Esophagus muscularis mucosa (tissue), 4 donors: ENCODE measurements at regions not wholly inside any gene's neighbourhood (a gene's known extent, or its start where the extent isn't known, plus 50 kb on each side); places are given as distances from the start of the nearest gene placed in this dataset.

Source experiments
- EP300 ChIP-seq: sonication (generic); formaldehyde crosslinking; IDR thresholded peaks from one replicate; pipeline ENCODE4 v1.6.1; 2017; ENCODE audit warnings: antibody characterized with exemption
- POLR2A ChIP-seq: fragments of 450-650 bp; IDR thresholded peaks from one replicate; pipeline ENCODE4 v1.6.1; 2017; ENCODE audit warnings: antibody characterized with exemption, moderate library complexity, mild to moderate bottlenecking, low read depth
- POLR2AphosphoS5 ChIP-seq, 2 donors: sonication (generic); formaldehyde crosslinking; IDR thresholded peaks; one replicate each; pipeline ENCODE4 v1.6.1; 2017; ENCODE audit warnings: antibody characterized with exemption in 2 of 2
- TF ChIP-seq, protein P1 (sequence below), 3 experiments: fragments of 200-600 bp in 2 of 3; fragments of 450-650 bp in 1 of 3; sonication (generic) in 2 of 3; IDR thresholded peaks; one replicate each; pipeline ENCODE4 v1.5.1; 2017 to 2019; ENCODE audit warnings: antibody characterized with exemption in 3 of 3, mild to moderate bottlenecking in 2 of 3, moderate library complexity in 1 of 3

DNA sequence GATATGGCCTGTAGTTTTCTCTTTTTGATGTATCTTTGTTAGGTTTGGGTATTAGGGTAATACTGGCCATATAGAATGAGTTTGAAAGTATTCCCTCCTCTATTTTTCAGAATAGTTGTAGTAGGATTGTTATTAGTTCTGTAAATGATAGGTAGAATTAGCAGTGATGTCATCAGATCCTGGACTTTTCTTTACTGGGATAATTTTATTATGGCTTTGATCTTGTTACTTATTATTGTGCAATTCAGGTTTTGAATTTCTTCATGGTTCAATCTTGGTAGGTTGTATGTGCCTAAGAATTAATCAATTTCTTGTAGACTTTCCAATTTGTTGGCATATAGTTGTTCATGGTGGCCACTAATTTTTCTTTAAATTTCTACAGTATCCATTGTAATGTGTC lies 916.6 kb downstream of the CCDC85A start:
- TF ChIP-seq, protein P1, sequence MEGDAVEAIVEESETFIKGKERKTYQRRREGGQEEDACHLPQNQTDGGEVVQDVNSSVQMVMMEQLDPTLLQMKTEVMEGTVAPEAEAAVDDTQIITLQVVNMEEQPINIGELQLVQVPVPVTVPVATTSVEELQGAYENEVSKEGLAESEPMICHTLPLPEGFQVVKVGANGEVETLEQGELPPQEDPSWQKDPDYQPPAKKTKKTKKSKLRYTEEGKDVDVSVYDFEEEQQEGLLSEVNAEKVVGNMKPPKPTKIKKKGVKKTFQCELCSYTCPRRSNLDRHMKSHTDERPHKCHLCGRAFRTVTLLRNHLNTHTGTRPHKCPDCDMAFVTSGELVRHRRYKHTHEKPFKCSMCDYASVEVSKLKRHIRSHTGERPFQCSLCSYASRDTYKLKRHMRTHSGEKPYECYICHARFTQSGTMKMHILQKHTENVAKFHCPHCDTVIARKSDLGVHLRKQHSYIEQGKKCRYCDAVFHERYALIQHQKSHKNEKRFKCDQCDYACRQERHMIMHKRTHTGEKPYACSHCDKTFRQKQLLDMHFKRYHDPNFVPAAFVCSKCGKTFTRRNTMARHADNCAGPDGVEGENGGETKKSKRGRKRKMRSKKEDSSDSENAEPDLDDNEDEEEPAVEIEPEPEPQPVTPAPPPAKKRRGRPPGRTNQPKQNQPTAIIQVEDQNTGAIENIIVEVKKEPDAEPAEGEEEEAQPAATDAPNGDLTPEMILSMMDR (IDR thresholded peaks at IDR 0.05), result no peak
- TF ChIP-seq POLR2A, result no peak
- TF ChIP-seq EP300, result no peak
- no peak for TF ChIP-seq POLR2AphosphoS5 (IDR thresholded peaks at IDR 0.05)
